HG02938 (cell line): ENCODE measurements at regions not wholly inside any gene's neighbourhood (a gene's known extent, or its start where the extent isn't known, plus 50 kb on each side); places are given as distances from the start of the nearest gene placed in this dataset.

Source experiments
- ATAC-seq: cut with Tn5 transposase; IDR thresholded peaks from one replicate; pipeline ENCODE4 v1.9.1; 2021; ENCODE audit warnings: mild to moderate bottlenecking, moderate library complexity; ENCODE audit not compliant: unreplicated experiment

GRCh38 chr1:222910699-222911098 lies 95.9 kb downstream of the DISP1 start:
- no peak for ATAC-seq

GRCh38 chr1:222911866-222912265 lies 97.0 kb downstream of the DISP1 start:
- ATAC-seq: no peak

- no peak for ATAC-seq
Observed at GRCh38 chr1:222912730-222913129, 97.9 kb downstream of the DISP1 start.

- ATAC-seq: no peak
Observed at GRCh38 chr1:222914861-222915632, 100.2 kb downstream of the DISP1 start.

- ATAC-seq: no peak
Observed at GRCh38 chr1:222916100-222916499, 101.3 kb downstream of the DISP1 start.

GRCh38 chr1:222918801-222919477 lies 104.1 kb downstream of the DISP1 start:
- ATAC-seq: no peak

- ATAC-seq: no peak
Observed at GRCh38 chr1:222919478-222919865, 104.6 kb downstream of the DISP1 start.

GRCh38 chr1:222920169-222920568 lies 105.3 kb downstream of the DISP1 start:
- ATAC-seq: no peak

GRCh38 chr1:222921945-222922344 lies 107.1 kb downstream of the DISP1 start:
- ATAC-seq: no peak

- ATAC-seq: no peak
Observed at GRCh38 chr1:222923506-222923905, 108.7 kb downstream of the DISP1 start.

GRCh38 chr1:222924136-222924706 lies 109.4 kb downstream of the DISP1 start:
- ATAC-seq: no peak

GRCh38 chr1:222926566-222926965 lies 111.7 kb downstream of the DISP1 start:
- no peak for ATAC-seq

GRCh38 chr1:222927031-222927430 lies 112.2 kb downstream of the DISP1 start:
- no peak for ATAC-seq

GRCh38 chr1:222928212-222928611 lies 113.4 kb downstream of the DISP1 start:
- no peak for ATAC-seq

- no peak for ATAC-seq
Observed at GRCh38 chr1:222930070-222930469, 115.2 kb downstream of the DISP1 start.

- ATAC-seq: no peak
Observed at GRCh38 chr1:222931023-222931422, 116.2 kb downstream of the DISP1 start.

GRCh38 chr1:222933273-222933672 lies 118.4 kb downstream of the DISP1 start:
- ATAC-seq: no peak

- no peak for ATAC-seq
Observed at GRCh38 chr1:222935239-222935900, 120.5 kb downstream of the DISP1 start.

- ATAC-seq: no peak
Observed at GRCh38 chr1:222936042-222936441, 121.2 kb downstream of the DISP1 start.

GRCh38 chr1:222938986-222939385 lies 124.1 kb downstream of the DISP1 start:
- no peak for ATAC-seq

GRCh38 chr1:222940095-222940494 lies 125.3 kb downstream of the DISP1 start:
- no peak for ATAC-seq

GRCh38 chr1:222940906-222941305 lies 126.1 kb downstream of the DISP1 start:
- ATAC-seq: no peak
